Fibroblast of the aortic adventitia (primary cell): ENCODE measurements at regions not wholly inside any gene's neighbourhood (a gene's known extent, or its start where the extent isn't known, plus 50 kb on each side); places are given as distances from the start of the nearest gene placed in this dataset.

Source experiments
- DNase-seq: peaks from one replicate; pipeline ENCODE4 v3.0.0-alpha.2; 2010; ENCODE audit warnings: low read depth
- H3K4me3 ChIP-seq: 2 replicates; pipeline ENCODE4 v1.5.1; 2011; ENCODE audit warnings: low read depth, mild to moderate bottlenecking, control low read depth, low read length, moderate library complexity
- TF ChIP-seq, protein P1 (sequence below): IDR thresholded peaks from 2 replicates; pipeline ENCODE4 v1.5.1; 2011; ENCODE audit warnings: mild to moderate bottlenecking, low read length, control low read depth, inconsistent platforms; ENCODE audit not compliant: insufficient read depth

DNA sequence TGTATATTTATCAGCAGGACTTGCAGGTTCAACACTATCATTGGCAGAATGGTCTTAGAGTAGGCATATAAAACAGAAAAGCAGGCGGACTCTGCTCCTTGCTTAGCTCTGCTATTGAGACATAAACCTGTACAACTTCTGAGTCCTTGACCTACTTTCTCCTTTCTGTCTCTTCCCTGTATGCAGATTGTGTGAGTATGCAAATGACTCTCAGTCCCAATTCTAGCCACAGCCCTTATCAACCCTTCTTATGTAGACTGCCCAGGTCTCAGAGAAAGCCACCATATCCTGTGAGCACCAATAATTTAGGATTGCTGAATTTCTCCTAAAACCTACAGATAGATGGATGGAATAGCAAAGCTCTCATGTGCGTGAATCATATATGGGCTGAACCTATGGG, 367.6 kb upstream of the DDI1 start:
- DNase-seq, result no peak
- no peak overlapping the region for H3K4me3 ChIP-seq
- TF ChIP-seq, protein P1, sequence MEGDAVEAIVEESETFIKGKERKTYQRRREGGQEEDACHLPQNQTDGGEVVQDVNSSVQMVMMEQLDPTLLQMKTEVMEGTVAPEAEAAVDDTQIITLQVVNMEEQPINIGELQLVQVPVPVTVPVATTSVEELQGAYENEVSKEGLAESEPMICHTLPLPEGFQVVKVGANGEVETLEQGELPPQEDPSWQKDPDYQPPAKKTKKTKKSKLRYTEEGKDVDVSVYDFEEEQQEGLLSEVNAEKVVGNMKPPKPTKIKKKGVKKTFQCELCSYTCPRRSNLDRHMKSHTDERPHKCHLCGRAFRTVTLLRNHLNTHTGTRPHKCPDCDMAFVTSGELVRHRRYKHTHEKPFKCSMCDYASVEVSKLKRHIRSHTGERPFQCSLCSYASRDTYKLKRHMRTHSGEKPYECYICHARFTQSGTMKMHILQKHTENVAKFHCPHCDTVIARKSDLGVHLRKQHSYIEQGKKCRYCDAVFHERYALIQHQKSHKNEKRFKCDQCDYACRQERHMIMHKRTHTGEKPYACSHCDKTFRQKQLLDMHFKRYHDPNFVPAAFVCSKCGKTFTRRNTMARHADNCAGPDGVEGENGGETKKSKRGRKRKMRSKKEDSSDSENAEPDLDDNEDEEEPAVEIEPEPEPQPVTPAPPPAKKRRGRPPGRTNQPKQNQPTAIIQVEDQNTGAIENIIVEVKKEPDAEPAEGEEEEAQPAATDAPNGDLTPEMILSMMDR, result no peak

DNA sequence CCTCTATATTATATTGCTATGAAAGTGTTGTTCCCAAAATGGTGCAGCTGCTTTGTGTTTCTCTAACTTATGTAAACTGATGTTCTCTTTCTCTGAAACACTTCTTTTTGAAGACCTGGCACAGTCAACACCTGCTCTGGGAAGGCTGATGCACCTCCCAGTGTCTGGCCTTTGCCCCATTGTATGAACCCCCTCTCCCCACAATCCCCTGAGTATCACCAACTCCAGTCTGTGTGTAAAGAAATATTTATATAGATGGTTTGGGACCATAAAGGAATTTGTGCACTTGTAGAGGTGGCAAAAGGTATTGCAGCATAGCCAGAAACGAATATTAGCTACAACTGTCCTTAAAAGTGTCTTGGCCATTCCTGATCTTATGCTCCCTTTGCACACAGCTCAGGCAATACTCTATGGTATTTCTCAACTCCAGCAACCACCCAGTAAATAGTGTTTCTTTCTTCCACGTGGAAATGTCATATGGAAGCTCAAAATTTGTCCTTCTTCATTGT, 365.2 kb upstream of the DDI1 start:
- TF ChIP-seq, protein P1, result peak; percentile 30
- DNase-seq, result no peak

DNA sequence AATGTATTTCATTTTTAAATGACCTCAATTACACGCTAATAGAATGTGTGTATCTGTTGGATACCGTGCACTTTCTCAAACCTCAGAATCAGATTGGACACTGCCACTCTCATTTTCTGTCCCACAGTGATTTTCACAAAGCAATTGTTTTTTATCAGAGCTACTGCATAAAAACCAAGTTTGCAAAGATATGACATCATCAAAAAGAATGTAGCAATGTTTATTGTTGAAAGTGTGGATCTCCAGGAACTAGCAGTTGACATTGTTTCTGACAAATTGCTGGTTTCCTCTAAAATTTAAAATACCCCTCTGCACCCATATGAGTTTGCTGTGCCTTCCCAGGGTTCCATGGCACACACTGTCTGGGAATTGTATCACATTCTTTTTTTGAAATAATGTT, 362.7 kb upstream of the DDI1 start:
- no peak overlapping the region for H3K4me3 ChIP-seq
- TF ChIP-seq, protein P1, result no peak
- DNase-seq, result peak; percentile 66

More for the DNA sequence above, 365.2 kb upstream of the DDI1 start:
- H3K4me3 ChIP-seq, result no peak overlapping the region

DNA sequence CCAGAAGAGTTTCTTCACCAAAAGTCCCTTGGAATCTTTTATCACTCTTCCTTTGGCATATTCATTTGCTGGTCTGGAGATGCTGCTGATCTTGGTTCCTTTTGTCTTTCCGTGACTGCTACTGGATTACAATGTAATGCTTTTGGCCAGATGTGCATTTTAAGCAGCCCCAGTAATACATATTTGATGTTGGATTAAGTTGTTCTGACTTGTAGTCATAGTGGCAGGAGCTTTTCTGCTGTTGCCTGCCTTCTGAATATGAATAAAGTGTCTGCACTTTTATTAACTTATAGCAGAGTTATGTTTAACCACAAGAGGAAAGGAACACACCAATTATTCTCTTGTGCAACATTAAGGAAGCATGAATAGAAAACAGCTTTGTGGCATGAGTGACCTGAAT, 360.0 kb upstream of the DDI1 start:
- TF ChIP-seq, protein P1, result no peak
- DNase-seq, result no peak
- no peak overlapping the region for H3K4me3 ChIP-seq

DNA sequence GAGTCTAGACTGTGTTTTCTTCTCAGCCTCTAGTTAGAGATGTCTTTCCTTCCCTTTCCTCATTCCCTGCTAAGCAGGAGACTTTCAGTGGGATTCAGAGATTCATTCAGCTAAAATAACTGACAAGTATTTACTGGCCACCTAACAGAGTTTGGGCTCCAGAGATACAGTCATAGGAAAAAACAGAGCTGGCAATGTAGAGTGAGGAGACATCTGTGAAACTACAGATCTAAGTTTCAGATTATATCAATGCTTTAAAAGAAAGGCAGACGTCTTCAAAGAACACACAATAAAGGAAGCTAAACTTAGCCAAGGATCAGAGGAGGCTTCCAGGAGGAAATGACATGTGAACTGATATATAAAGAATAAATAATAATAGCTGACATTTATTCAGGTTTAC, 355.6 kb upstream of the DDI1 start:
- peak; percentile 37 for DNase-seq
- TF ChIP-seq, protein P1, result no peak
- no peak overlapping the region for H3K4me3 ChIP-seq

DNA sequence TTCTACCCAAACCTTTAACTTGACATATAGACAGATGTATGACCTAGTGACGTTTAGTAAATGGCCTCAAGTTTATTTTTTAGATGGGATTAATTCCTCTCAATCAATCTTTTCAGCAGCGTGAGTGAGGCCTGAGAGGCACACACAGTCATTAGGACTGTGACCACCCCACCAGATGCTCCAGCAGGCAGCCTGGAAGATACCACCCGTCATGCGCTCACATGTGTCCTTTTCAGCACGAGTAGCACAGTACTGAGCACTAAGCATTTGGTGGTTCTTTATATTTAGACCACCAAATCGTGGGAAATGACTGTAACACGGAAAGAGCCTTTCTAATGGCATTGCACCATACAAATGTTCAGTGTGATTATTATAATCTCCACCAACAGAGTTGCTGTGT, 354.6 kb upstream of the DDI1 start:
- TF ChIP-seq, protein P1, result no peak
- H3K4me3 ChIP-seq, result no peak overlapping the region
- no peak for DNase-seq
